NCI-H526 (cell line): ENCODE measurements at regions not wholly inside any gene's neighbourhood (a gene's known extent, or its start where the extent isn't known, plus 50 kb on each side); places are given as distances from the start of the nearest gene placed in this dataset.
"Not testable (repeated sequence)": the region's sequence is repeated elsewhere in the genome, so short reads cannot be mapped to it uniquely, and the experiment has no call there.

Experiments
- DNase-seq, 2 experiments: peaks; one replicate each; lab custom pipeline; 2025; lab: John Stamatoyannopoulos, UW

- DNase-seq, result no peak
Observed at GRCh38 chr4:130632731-130633604, 1537.0 kb downstream of the C4orf33 start.

DNA sequence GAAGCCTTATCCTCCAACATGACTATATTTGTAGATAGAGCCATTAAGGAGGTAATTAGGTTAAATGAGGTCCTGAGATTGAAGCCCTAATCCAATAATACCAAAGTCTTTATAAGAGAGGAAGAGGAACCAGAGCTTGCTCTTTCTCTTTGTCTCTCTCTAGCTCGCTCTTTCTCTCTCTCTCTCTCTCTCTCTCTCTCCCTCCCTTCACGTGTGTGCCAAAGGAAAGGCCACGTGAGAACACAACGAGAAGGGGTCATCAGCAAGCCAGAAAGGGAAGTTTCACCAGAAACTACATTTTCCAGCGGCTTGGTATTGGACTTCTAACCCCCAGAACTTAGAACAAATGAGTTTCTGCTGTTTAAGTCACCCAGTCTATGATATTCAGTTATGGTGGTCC, 1540.5 kb downstream of the C4orf33 start:
- no peak for DNase-seq

GRCh38 chr4:130640592-130640991, 1544.6 kb downstream of the C4orf33 start:
- no peak for DNase-seq

- DNase-seq, result no peak
Observed at GRCh38 chr4:130646886-130647285, 1550.9 kb downstream of the C4orf33 start.

- no peak for DNase-seq
Observed at GRCh38 chr4:130648570-130648969, 1552.6 kb downstream of the C4orf33 start.

GRCh38 chr4:130653842-130654241, 1557.9 kb downstream of the C4orf33 start:
- no peak for DNase-seq

- no peak for DNase-seq
Observed at GRCh38 chr4:130659320-130659719, 1563.4 kb downstream of the C4orf33 start.

DNA sequence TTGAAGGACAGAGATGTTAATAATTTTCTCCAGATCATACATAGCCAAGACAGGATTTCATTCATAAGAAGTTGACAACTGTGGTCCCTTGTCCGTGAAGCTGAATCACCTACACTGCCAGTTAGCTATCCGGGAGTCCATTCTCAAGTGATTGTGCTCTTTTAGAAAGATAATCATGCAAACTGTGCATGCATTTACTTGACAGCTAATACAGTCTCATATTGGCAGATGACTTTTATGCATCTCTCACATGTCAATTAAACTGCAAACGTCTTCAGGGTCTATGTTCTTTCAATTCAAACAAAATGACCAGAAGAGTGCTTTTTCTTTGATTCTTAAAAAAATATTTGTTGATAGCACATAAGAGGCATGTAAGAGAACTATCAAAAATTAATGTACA, 1572.9 kb downstream of the C4orf33 start:
- DNase-seq, result no peak

DNA sequence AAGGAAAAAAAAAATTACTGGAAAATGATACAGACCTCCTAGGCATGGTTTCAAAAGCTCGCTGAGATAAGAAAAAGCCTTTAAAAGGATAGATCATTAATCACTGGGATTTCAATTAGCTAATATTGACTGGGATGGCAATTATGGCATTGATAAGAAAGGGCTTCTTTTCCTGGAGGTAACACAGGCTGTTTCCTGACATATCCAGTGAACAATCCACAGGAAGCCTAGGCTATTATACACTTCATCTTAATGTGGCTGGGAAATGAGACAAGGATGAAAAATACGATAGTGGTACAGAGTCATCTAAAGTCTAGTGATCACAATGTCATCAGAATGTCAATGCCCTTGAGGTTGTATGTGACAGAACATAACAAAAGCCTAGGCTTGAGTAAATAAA, 1579.3 kb downstream of the C4orf33 start:
- no peak for DNase-seq

- DNase-seq, result no peak
Observed at GRCh38 chr4:130689181-130689580, 1593.2 kb downstream of the C4orf33 start.

DNA sequence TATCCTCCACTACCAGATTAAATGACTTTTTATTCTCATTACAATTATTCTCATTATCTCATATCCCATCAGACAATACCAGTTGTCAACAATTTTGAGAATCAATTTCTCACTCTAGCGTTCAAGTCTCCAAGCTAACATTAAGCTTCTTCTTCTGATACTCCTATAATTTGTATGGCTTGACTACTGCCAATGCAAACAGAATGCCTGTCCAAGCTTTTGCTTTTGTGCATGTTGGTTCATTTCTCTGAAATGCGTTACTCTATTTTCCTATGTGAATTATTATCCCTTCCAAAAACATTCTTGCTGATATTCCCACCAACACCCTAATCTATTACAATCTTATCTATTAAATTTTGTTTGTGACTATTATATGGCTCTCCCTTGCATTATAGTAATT, 1602.3 kb downstream of the C4orf33 start:
- no peak for DNase-seq

DNA sequence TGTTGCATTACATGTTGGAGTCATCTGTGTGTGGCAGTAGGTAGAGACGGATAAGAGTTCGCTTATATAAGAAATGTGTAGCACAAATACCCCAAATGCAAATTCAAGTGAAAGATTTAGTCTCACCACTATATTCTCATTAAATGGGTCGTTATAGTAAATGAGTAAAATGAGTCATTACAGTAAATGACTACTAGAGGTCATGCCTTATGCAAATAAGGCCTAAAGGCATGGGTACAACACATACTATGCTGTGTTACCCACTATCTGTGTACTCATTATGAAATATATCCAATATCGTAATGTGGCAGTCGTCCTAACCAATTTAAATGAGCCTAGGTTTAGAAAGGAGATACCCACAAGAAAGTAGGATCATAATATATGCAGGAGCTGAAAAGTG, 1603.1 kb downstream of the C4orf33 start:
- no peak for DNase-seq

DNA sequence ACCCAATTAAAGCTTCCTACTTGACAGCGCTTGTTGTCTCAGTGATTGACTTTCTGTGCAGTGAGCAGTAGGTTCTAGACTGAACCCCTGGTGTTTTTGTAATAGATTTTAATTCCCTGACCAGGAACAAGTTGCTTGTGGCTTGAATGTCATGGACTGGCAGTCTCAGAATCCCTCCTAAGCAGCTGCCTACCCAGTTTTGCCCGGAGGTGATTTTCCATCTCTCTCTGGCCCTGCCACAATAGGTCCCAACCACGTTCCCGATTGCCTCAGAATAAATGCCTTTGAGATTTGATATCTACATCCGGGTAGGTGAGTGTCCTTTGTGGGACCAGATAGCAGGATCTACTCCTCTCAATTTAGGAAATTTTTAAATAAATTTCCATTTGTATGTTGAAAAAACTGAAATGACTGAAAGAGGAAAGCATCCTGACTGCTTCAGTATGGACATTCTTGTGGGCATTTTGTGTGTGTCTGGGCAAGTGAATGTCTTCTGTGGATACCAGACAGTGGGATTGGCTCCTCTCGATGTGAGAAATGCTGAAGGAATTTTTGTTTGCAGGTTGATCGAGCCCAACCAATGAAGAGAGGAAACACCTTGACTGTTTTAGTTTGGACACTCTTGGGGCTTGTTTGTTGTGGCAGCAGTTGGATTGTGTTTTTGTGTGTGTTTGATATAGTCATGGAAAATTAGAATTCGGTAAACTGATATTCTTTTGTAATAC, 1607.4 kb downstream of the C4orf33 start:
- DNase-seq, result no peak

- DNase-seq, result no peak
Observed at GRCh38 chr4:130705023-130705422, 1609.1 kb downstream of the C4orf33 start.

- no peak for DNase-seq
Observed at GRCh38 chr4:130712038-130712437, 1616.1 kb downstream of the C4orf33 start.

DNA sequence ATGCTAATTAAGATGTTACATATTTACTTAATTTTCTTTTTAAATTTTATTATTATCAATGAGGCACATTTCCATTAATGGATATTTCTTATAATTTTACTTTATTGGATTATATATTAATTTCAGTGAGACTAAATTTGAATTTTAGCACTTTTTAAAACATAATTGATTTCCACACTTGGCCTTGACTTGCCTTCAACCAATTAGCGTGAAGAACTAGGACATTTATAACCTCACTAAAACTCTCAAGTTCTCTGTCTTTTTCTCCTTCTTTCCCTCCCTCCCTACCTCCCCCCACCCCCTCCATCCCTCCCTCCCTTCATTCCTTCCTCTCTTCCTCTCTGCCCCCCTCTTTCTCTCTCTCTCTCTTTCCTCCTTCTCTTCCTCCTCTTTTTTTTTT, 1618.1 kb downstream of the C4orf33 start:
- DNase-seq, result no peak

DNA sequence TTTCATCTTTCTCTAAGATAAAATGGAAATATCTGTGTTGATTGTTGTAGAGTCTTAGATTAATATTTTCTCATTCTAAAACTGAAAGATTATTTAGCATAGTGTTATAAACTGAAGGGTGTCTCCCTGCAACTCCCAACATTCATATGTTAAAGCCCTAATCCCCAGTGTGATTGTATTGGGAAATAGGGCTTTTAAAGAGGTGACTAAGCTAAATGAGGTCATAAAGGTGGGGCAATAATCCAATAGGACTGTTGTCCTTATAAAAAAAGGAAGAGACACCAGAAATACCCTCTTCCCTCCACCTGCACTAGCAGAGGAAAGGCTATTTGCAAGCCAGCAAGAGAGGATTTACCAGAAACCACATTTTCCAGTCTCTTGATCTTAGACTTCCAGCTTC, 1626.4 kb downstream of the C4orf33 start:
- DNase-seq, result no peak

GRCh38 chr4:130736436-130737185, 1640.7 kb downstream of the C4orf33 start:
- no peak for DNase-seq

GRCh38 chr4:130738233-130738632, 1642.3 kb downstream of the C4orf33 start:
- DNase-seq, result no peak

GRCh38 chr4:130747842-130748241, 1651.9 kb downstream of the C4orf33 start:
- DNase-seq, result peak in 1 of 2 experiments; percentile 2

- DNase-seq, result no peak
Observed at GRCh38 chr4:130753926-130754325, 1658.0 kb downstream of the C4orf33 start.

GRCh38 chr4:130760246-130760645, 1664.3 kb downstream of the C4orf33 start:
- DNase-seq, result no peak

DNA sequence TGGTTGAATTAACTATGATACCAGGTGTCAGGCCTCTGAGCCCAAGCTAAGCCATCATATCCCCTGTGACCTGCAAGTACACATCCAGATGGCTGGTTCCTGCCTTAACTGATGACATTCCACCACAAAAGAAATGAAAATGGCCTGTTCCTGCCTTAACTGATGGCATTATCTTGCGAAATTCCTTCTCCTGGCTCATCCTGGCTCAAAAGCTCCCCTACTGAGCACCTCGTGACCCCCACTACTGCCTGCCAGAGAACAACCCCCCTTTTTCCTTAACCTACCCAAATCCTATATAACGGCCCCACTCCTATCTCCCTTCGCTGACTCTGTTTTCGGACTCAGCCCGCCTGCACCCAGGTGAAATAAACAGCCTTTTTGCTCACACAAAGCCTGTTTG, 1671.4 kb downstream of the C4orf33 start:
- DNase-seq, result not testable (repeated sequence)
